ENCODE measurements at regions not wholly inside any gene's neighbourhood (a gene's known extent, or its start where the extent isn't known, plus 50 kb on each side); places are given as distances from the start of the nearest gene placed in this dataset.
A peak's percentile ranks its signal among the peaks of the same experiment; 100 is the strongest.

DNA sequence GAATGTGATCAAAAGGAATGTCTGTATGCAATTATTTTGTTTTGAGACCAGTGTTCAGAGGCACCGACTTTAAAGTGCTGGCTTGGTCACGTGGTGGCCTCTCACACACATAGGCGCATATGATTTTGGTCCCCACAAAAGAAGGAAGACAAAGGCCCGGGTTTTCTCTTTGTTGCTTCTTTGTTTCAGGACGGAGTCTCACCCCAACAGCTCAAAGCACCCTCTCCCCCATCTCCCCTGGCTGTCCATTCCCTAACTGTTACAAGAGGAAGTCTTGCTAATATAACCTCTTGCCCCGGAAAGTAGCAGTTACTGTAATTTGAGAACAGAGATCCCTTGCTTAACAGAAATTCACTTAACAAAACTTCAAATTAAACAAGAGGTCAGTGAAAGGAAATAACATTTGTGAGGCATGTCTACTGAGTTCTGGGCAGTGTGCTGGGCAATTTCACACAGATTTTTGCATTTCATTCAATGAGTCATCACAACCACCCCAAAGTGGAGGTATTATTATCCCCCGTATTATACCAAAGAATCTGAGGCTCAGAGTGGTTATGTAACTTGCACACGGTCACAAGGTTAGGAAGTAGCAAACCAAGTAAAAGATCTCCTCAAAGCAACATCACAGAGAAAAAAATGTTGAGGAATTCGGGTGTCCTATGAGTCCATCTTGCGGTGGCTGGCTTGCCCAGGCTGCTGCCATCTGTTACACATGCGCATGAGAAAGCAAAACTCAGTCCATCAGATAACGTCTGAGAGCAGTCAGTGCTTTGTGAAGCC is 75.8 kb downstream of the SDC1 start (continued):
- TF ChIP-seq, protein P1, sequence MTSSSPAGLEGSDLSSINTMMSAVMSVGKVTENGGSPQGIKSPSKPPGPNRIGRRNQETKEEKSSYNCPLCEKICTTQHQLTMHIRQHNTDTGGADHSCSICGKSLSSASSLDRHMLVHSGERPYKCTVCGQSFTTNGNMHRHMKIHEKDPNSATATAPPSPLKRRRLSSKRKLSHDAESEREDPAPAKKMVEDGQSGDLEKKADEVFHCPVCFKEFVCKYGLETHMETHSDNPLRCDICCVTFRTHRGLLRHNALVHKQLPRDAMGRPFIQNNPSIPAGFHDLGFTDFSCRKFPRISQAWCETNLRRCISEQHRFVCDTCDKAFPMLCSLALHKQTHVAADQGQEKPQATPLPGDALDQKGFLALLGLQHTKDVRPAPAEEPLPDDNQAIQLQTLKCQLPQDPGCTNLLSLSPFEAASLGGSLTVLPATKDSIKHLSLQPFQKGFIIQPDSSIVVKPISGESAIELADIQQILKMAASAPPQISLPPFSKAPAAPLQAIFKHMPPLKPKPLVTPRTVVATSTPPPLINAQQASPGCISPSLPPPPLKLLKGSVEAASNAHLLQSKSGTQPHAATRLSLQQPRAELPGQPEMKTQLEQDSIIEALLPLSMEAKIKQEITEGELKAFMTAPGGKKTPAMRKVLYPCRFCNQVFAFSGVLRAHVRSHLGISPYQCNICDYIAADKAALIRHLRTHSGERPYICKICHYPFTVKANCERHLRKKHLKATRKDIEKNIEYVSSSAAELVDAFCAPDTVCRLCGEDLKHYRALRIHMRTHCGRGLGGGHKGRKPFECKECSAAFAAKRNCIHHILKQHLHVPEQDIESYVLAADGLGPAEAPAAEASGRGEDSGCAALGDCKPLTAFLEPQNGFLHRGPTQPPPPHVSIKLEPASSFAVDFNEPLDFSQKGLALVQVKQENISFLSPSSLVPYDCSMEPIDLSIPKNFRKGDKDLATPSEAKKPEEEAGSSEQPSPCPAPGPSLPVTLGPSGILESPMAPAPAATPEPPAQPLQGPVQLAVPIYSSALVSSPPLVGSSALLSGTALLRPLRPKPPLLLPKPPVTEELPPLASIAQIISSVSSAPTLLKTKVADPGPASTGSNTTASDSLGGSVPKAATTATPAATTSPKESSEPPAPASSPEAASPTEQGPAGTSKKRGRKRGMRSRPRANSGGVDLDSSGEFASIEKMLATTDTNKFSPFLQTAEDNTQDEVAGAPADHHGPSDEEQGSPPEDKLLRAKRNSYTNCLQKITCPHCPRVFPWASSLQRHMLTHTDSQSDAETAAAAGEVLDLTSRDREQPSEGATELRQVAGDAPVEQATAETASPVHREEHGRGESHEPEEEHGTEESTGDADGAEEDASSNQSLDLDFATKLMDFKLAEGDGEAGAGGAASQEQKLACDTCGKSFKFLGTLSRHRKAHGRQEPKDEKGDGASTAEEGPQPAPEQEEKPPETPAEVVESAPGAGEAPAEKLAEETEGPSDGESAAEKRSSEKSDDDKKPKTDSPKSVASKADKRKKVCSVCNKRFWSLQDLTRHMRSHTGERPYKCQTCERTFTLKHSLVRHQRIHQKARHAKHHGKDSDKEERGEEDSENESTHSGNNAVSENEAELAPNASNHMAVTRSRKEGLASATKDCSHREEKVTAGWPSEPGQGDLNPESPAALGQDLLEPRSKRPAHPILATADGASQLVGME (CRISPR knock-in tag; IDR thresholded peaks at IDR 0.05) = no peak
- TF ChIP-seq ZKSCAN1 (IDR thresholded peaks at IDR 0.05; ENCODE audit: low read depth, low read length) (no peak), MTA3 (IDR thresholded peaks at IDR 0.05; ENCODE audit: borderline replicate concordance) (no peak), ARID2 (IDR thresholded peaks at IDR 0.05) (no peak), CXXC5 (CRISPR knock-in tag; IDR thresholded peaks at IDR 0.05) (no peak), BDP1 (IDR thresholded peaks at IDR 0.05; ENCODE audit: insufficient read depth, insufficient read length) (no peak), ZNF717 (CRISPR knock-in tag; IDR thresholded peaks at IDR 0.05) (no peak), HLTF (IDR thresholded peaks at IDR 0.05) (no peak), JUNB (CRISPR knock-in tag; conservative IDR thresholded peaks at IDR 0.05) (no peak), HNRNPLL (IDR thresholded peaks at IDR 0.05; ENCODE audit: low read depth, low read length, poor library complexity, severe bottlenecking) (no peak), CHD1 (IDR thresholded peaks at IDR 0.05; ENCODE audit: low read length) (no peak), NFATC3 (IDR thresholded peaks at IDR 0.05) (no peak), CEBPB (tag; IDR thresholded peaks at IDR 0.05) (no peak), HDAC1 (IDR thresholded peaks at IDR 0.05) (no peak), PHF8 (IDR thresholded peaks at IDR 0.05; ENCODE audit: borderline replicate concordance, low read length) (no peak; the same call in 1 of the 2 replicates), DPF2 (IDR thresholded peaks at IDR 0.05) (peak; percentile 17; the same call in 1 of the 2 replicates), FIP1L1 (IDR thresholded peaks at IDR 0.05; ENCODE audit: low read depth, low read length, poor library complexity, severe bottlenecking) (no peak)
- TF ChIP-seq, protein P2, sequence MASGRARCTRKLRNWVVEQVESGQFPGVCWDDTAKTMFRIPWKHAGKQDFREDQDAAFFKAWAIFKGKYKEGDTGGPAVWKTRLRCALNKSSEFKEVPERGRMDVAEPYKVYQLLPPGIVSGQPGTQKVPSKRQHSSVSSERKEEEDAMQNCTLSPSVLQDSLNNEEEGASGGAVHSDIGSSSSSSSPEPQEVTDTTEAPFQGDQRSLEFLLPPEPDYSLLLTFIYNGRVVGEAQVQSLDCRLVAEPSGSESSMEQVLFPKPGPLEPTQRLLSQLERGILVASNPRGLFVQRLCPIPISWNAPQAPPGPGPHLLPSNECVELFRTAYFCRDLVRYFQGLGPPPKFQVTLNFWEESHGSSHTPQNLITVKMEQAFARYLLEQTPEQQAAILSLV (tag; IDR thresholded peaks at IDR 0.05) = no peak
- TF ChIP-seq, protein P3, sequence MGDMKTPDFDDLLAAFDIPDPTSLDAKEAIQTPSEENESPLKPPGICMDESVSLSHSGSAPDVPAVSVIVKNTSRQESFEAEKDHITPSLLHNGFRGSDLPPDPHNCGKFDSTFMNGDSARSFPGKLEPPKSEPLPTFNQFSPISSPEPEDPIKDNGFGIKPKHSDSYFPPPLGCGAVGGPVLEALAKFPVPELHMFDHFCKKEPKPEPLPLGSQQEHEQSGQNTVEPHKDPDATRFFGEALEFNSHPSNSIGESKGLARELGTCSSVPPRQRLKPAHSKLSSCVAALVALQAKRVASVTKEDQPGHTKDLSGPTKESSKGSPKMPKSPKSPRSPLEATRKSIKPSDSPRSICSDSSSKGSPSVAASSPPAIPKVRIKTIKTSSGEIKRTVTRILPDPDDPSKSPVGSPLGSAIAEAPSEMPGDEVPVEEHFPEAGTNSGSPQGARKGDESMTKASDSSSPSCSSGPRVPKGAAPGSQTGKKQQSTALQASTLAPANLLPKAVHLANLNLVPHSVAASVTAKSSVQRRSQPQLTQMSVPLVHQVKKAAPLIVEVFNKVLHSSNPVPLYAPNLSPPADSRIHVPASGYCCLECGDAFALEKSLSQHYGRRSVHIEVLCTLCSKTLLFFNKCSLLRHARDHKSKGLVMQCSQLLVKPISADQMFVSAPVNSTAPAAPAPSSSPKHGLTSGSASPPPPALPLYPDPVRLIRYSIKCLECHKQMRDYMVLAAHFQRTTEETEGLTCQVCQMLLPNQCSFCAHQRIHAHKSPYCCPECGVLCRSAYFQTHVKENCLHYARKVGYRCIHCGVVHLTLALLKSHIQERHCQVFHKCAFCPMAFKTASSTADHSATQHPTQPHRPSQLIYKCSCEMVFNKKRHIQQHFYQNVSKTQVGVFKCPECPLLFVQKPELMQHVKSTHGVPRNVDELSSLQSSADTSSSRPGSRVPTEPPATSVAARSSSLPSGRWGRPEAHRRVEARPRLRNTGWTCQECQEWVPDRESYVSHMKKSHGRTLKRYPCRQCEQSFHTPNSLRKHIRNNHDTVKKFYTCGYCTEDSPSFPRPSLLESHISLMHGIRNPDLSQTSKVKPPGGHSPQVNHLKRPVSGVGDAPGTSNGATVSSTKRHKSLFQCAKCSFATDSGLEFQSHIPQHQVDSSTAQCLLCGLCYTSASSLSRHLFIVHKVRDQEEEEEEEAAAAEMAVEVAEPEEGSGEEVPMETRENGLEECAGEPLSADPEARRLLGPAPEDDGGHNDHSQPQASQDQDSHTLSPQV (IDR thresholded peaks at IDR 0.05) = peak; percentile 38; the same call in 1 of the 2 replicates

Measured in K562 (cell line).